K562 (cell line): ENCODE measurements at regions not wholly inside any gene's neighbourhood (a gene's known extent, or its start where the extent isn't known, plus 50 kb on each side); places are given as distances from the start of the nearest gene placed in this dataset.

Experiments used
- ATAC-seq: fragments of 200-7000 bp; cut with Tn5 transposase; 3 replicates; pipeline ENCODE4 v1.9.1; 2020; ENCODE audit warnings: moderate library complexity
- BruUV-seq: library from RNA; stranded (reverse); fragments of 400-500 nt; replicated peaks from 2 replicates; lab custom pipeline; 2021; lab: Mats Ljungman, UMichigan
- CTCF ChIA-PET: fragments of 300-600 bp; formaldehyde crosslinking; extraction: SDS; loops from one replicate; lab custom pipeline; 2021; ENCODE audit warnings: low intra/inter-chr PET ratio; lab: Yijun Ruan, JAX
- POLR2A ChIA-PET: fragments of 300-600, 350-650 bp; sonication (Branson Sonifier 250); formaldehyde crosslinking; extraction: SDS; loops from one replicate; lab custom pipeline; 2021; ENCODE audit warnings: antibody characterized with exemption, inconsistent platforms; lab: Yijun Ruan, JAX
- DNase-seq, 4 experiments: peaks; one replicate each; pipeline versions ENCODE4 v3.0.0 to v3.0.0-alpha.2; 2011 to 2018; ENCODE audit warnings: low spot score in 3 of 4, mixed read lengths in 3 of 4; ENCODE audit errors: extremely low read depth in 1 of 4
- FAIRE-seq: peaks from 2 replicates; lab custom pipeline; 2011; peaks lifted over from hg19 to GRCh38; lab: Jason Lieb, UNC
- H2AFZ ChIP-seq: 2 replicates; pipeline ENCODE4 v1.6.0; 2011; ENCODE audit warnings: low read depth, low read length, control low read depth, inconsistent platforms
- H3K27ac ChIP-seq: fragments of 200-600 bp; 3 replicates; pipeline ENCODE4 v1.8.0; 2011; ENCODE audit warnings: low read depth, mild to moderate bottlenecking, control low read depth, inconsistent platforms, low read length, moderate library complexity, mixed read lengths; ENCODE audit errors: extremely low read depth
- H3K27me3 ChIP-seq, 2 experiments: fragments of 300-600 bp in 1 of 2; 2 replicates in 1 of 2; 3 replicates in 1 of 2; pipeline versions ENCODE4 v1.6.0 to v1.8.0; 2011; ENCODE audit warnings: inconsistent platforms in 2 of 2, low read length in 2 of 2, mild to moderate bottlenecking in 1 of 2, mixed read lengths in 1 of 2, moderate library complexity in 1 of 2; ENCODE audit not compliant: control insufficient read depth in 2 of 2, insufficient read depth in 2 of 2
- H3K36me3 ChIP-seq: fragments of 300-600 bp; 3 replicates; pipeline ENCODE4 v1.8.0; 2011; ENCODE audit warnings: mild to moderate bottlenecking, low read length, inconsistent platforms; ENCODE audit not compliant: control insufficient read depth, insufficient read depth
- H3K4me1 ChIP-seq, 2 experiments: fragments of 200-600 bp in 1 of 2; replicated peaks in 1 of 2; 2 replicates in 1 of 2; 3 replicates in 1 of 2; pipeline versions ENCODE4 v1.5.1 to v1.8.0; 2011; ENCODE audit warnings: inconsistent platforms in 2 of 2, low read length in 2 of 2, mild to moderate bottlenecking in 1 of 2, mixed read lengths in 1 of 2, moderate library complexity in 1 of 2; ENCODE audit not compliant: control insufficient read depth in 2 of 2, insufficient read depth in 2 of 2
- H3K4me2 ChIP-seq: 2 replicates; pipeline ENCODE4 v1.6.1; 2011; ENCODE audit warnings: low read length, control low read depth, inconsistent platforms, mixed read lengths; ENCODE audit not compliant: insufficient read depth
- H3K4me3 ChIP-seq: fragments of 200-600 bp; sonication (generic), shearing (Covaris generic); 2 replicates; pipeline ENCODE4 v1.5.1; 2016; ENCODE audit warnings: control low read depth, inconsistent platforms
- H3K79me2 ChIP-seq: fragments of 200-600 bp; 3 replicates; pipeline ENCODE4 v1.8.0; 2011; ENCODE audit warnings: low read length, inconsistent platforms; ENCODE audit not compliant: control insufficient read depth, insufficient read depth
- H3K9ac ChIP-seq, 2 experiments: 2 replicates each; pipeline versions ENCODE4 v1.6.0 to v1.6.1; 2011; ENCODE audit warnings: low read depth in 2 of 2, low read length in 2 of 2, control low read depth in 1 of 2, inconsistent platforms in 1 of 2, mild to moderate bottlenecking in 1 of 2, mixed read lengths in 1 of 2; ENCODE audit not compliant: insufficient read depth in 1 of 2
- H3K9me1 ChIP-seq: one replicate; pipeline ENCODE4 v1.6.0; 2011; ENCODE audit warnings: inconsistent platforms, mild to moderate bottlenecking, low read length, moderate library complexity; ENCODE audit not compliant: control insufficient read depth, insufficient read depth
- H3K9me3 ChIP-seq: replicated peaks from 2 replicates; pipeline ENCODE4 v1.5.1; 2011; ENCODE audit warnings: low read depth, low read length, inconsistent platforms; ENCODE audit not compliant: control insufficient read depth, insufficient read depth
- H4K20me1 ChIP-seq: replicated peaks from 2 replicates; pipeline ENCODE4 v1.6.1; 2011; ENCODE audit warnings: low read length, inconsistent platforms, mixed read lengths; ENCODE audit not compliant: control insufficient read depth, insufficient read depth
- TBP ChIP-seq: optimal IDR thresholded peaks from 2 replicates; pipeline ENCODE3; 2011; ENCODE audit warnings: low read depth, low read length, improper control_type of control experiment
- in situ Hi-C: fragments of 300-500 bp; cut with MboI; formaldehyde crosslinking; loops from 4 replicates; pipeline ENCODE4 v1.15.0; 2018; ENCODE audit warnings: inconsistent platforms, mixed read lengths
- intact Hi-C: fragments of 100-400 bp; cut with micrococcal nuclease; formaldehyde crosslinking; loops from 2 replicates; pipeline ENCODE4 v1.14.2; 2022
- TF ChIP-seq, protein P1 (sequence below): fragments of 450-650 bp; IDR thresholded peaks from 2 replicates; pipeline ENCODE4 v1.6.1; 2018; ENCODE audit not compliant: partially characterized antibody

DNA sequence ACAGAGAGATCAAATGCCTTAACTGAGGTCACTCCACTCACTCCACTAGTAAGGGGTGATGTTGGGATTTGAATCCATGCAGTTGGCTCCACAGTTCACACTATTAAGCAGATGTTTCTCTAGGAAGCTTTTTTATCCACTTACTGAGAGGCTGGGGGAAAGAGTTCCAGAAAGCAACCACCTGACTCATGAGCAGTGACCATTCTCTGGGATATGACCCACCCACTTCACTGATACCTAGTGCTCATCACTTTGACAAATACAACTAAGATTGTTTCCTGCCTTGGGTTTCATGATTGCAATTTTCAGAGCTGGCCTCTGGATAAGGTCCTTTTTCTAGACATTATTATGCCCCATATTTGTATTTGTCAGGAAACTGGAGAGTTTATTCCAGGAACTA is 152.1 kb upstream of the PLEKHG7 start:
- POLR2A ChIA-PET = interaction anchor here (2.6 kb wide), 1 partner anchor 406 kb away, joined by 9 read pairs; the partner anchor contains the start of gene BTG1

More for the DNA sequence above, 152.1 kb upstream of the PLEKHG7 start:
- no peak overlapping the region for H3K27ac ChIP-seq
- FAIRE-seq = no peak
- peaks cover 3 to 18% of the 10 kb centered on the region in 2 experiments; a peak in 4 of 5 replicates for H3K4me1 ChIP-seq
- no peak overlapping the region for H2AFZ ChIP-seq
- BruUV-seq = no TSS peak
- H3K9me3 ChIP-seq = no peaks in the 10 kb centered on the region
- H3K4me3 ChIP-seq = no peak overlapping the region
- CTCF ChIA-PET = no interaction called here
- H3K9ac ChIP-seq = no peak overlapping the region
- no peaks in the 10 kb centered on the region for H3K27me3 ChIP-seq
- no peak for ATAC-seq
- H3K9me1 ChIP-seq = no peaks in the 10 kb centered on the region
- intact Hi-C loops = no loop called here
- H3K4me2 ChIP-seq = no peak overlapping the region
- DNase-seq = no peak
- no peaks in the 10 kb centered on the region for H3K79me2 ChIP-seq
- no peaks in the 10 kb centered on the region for H3K36me3 ChIP-seq
- in situ Hi-C loops = loop anchor here (25.0 kb wide), 1 partner anchor 738 kb away; no protein-coding TSS in a partner anchor
- TF ChIP-seq TBP = no peak
- TF ChIP-seq, protein P1, sequence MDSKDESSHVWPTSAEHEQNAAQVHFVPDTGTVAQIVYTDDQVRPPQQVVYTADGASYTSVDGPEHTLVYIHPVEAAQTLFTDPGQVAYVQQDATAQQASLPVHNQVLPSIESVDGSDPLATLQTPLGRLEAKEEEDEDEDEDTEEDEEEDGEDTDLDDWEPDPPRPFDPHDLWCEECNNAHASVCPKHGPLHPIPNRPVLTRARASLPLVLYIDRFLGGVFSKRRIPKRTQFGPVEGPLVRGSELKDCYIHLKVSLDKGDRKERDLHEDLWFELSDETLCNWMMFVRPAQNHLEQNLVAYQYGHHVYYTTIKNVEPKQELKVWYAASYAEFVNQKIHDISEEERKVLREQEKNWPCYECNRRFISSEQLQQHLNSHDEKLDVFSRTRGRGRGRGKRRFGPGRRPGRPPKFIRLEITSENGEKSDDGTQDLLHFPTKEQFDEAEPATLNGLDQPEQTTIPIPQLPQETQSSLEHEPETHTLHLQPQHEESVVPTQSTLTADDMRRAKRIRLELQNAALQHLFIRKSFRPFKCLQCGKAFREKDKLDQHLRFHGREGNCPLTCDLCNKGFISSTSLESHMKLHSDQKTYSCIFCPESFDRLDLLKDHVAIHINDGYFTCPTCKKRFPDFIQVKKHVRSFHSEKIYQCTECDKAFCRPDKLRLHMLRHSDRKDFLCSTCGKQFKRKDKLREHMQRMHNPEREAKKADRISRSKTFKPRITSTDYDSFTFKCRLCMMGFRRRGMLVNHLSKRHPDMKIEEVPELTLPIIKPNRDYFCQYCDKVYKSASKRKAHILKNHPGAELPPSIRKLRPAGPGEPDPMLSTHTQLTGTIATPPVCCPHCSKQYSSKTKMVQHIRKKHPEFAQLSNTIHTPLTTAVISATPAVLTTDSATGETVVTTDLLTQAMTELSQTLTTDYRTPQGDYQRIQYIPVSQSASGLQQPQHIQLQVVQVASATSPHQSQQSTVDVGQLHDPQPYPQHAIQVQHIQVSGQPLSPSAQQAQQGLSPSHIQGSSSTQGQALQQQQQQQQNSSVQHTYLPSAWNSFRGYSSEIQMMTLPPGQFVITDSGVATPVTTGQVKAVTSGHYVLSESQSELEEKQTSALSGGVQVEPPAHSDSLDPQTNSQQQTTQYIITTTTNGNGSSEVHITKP = peak; percentile 10
- no peaks in the 10 kb centered on the region for H4K20me1 ChIP-seq
